OCI-M1 (cell line): ENCODE measurements at regions not wholly inside any gene's neighbourhood (a gene's known extent, or its start where the extent isn't known, plus 50 kb on each side); places are given as distances from the start of the nearest gene placed in this dataset.
"Not testable (repeated sequence)": the region's sequence is repeated elsewhere in the genome, so short reads cannot be mapped to it uniquely, and the experiment has no call there.

Experiments
- DNase-seq: peaks from one replicate; lab custom pipeline; 2025; lab: John Stamatoyannopoulos, UW

DNA sequence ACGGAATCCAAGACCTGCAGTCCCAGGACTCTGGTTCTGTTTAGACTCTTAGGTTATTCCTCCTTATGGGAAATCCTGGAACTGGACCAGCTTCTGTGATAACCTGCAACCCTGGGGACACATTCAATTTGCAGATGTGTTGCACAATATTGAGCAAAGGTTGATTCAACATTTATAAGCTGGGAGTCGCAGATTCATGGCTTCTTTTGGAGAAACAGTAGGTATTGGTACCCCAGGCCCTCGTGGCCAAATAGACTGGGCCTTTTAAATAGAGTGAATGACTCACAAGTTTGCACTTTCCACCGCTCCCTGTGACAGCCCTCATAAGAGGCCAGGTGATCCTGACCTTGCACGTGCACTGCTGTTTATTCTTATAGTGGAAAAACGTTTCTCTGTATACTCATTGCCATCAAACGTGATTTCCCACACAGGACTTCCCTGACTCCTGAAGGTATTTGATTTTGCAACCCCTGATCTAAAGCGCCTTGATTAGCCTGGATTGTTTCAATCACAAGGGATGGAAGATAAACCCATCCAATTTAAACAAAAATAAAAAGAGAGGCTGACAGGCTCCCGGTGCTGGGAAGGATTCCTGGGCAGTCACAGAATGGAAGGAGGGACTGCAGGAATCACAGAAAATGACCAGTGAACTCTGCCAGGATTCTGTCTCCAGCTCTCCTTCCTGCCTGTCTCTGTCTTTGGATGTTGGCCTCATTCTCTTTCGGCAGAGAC lies 98.0 kb downstream of the VCPKMT start:
- no peak for DNase-seq

- DNase-seq: no peak
Observed at GRCh38 chr14:50018933-50019210, 97.5 kb downstream of the VCPKMT start.

DNA sequence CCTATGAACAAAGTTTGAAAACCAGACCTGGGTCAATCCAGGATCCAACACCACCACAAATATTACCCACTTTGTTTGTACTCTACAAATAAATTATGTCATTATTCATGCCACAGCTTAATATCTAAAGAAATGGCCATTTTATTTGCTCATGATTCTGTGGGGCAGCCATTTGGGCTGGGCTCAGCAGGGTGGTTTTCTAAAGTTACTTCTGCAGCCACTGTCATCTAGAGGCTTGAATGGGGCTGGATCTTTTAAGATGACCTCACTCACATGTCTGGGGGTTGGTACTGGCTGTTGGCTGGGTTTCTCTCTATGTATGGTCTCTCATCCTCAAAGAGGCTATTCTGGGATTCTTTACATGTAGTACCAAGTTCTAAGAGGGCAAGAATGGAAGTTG lies 96.2 kb downstream of the VCPKMT start:
- no peak for DNase-seq

GRCh38 chr14:50020799-50021198 lies 95.6 kb downstream of the VCPKMT start:
- DNase-seq: no peak

GRCh38 chr14:50021261-50022031 lies 94.9 kb downstream of the VCPKMT start:
- no peak for DNase-seq

DNA sequence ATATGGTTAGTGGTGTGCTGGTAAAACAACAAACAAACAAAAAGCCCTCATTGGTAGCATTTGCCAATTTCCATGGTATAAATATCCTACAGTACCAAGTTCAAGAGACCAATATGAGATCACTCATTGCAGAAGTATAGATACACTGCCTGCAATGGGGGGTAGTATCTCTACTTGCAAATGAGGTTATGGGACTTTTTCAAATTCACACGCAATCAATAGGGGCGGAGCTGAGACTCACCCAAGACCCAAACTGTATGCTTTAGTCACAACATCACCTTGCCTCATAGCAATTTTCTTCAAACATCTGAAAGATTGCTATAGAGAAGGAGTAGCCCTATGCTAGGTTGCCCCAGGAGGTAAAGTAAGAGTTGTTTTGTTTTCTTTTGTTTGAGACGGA lies 93.7 kb downstream of the VCPKMT start:
- no peak for DNase-seq

- no peak for DNase-seq
Observed at GRCh38 chr14:50023671-50024490, 92.5 kb downstream of the VCPKMT start.

GRCh38 chr14:50025073-50025472 lies 91.3 kb downstream of the VCPKMT start:
- DNase-seq: no peak

- DNase-seq: no peak
Observed at GRCh38 chr14:50025776-50026175, 90.6 kb downstream of the VCPKMT start.

GRCh38 chr14:50026396-50026795 lies 90.0 kb downstream of the VCPKMT start:
- DNase-seq: no peak

GRCh38 chr14:50027816-50028215 lies 88.6 kb downstream of the VCPKMT start:
- DNase-seq: no peak

- no peak for DNase-seq
Observed at GRCh38 chr14:50028458-50028857, 87.9 kb downstream of the VCPKMT start.

DNA sequence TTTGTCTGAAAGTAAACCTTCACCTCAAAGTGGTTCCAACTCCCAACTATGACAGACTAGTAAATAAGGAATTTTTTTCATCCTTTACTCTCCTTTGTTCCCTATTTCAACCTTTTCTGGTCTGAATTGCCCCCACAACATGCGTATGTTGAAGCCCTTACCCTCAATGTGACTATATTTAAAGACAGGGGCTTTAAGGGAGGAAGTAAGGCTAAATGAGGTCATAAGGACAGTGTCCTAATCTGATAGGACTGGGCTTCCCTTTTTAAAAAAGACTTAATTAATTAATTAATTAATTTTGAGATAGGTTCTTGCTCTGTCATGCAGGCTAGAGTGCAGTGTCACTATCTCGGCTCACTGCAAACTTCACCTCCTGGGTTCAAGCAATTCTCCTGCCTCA lies 86.3 kb downstream of the VCPKMT start:
- peak; percentile 4 for DNase-seq

- not testable (repeated sequence) for DNase-seq
Observed at GRCh38 chr14:50030911-50031310, 85.5 kb downstream of the VCPKMT start.

- DNase-seq: no peak
Observed at GRCh38 chr14:50031602-50032313, 84.6 kb downstream of the VCPKMT start.

DNA sequence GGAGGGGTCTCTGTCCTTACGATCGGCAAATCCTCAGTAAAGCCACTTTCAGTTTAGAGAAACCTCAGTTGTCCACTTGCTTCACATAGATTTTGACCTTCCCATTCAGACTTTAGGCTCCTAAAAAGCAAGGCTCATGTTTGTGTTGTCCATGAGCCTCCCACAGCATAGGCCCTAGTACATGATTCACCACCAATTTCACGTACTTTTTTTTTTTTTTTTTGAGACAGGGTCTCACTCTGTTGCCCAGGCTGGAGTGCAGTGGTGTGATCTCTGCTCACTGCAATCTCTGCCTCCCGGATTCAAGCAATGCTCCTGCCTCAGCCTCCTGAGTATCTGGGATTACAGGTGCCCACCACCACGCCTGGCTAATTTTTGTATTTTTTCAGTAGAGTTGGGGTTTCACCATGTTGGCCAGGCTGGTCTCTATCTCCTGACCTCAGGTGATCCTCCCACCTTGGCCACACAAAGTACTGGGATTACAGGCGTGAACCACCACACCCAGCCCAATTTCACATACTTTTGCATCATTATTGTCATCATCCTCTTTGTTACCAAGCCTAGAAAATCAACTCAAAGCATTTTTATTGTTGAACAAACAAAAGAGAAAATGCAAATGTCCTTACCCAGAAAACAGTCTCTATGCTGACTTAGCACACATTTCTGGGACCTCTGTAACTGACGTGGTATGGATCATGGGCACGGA lies 83.8 kb downstream of the VCPKMT start:
- not testable (repeated sequence) for DNase-seq

- no peak for DNase-seq
Observed at GRCh38 chr14:50035214-50035613, 81.2 kb downstream of the VCPKMT start.

GRCh38 chr14:50036211-50036610 lies 80.2 kb downstream of the VCPKMT start:
- no peak for DNase-seq

DNA sequence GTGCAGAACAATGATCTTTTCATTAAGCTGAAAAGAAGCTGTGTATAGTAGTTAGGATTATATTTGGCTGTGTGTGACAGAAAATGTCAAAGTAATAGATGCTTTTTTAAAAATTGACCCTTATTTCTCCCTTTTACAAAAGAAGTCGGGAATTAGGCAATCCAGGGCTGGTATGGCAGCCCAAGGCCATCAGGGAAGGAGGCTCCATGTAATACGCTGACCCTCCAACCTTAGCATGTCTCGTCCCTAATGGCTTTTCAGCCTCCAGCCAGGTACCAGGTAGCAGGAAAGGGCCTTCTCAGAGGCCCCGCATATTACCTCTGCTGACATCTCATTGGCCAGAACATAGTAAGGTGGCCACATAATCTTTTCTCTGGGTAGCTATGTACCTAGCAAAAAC lies 79.7 kb downstream of the VCPKMT start:
- no peak for DNase-seq

DNA sequence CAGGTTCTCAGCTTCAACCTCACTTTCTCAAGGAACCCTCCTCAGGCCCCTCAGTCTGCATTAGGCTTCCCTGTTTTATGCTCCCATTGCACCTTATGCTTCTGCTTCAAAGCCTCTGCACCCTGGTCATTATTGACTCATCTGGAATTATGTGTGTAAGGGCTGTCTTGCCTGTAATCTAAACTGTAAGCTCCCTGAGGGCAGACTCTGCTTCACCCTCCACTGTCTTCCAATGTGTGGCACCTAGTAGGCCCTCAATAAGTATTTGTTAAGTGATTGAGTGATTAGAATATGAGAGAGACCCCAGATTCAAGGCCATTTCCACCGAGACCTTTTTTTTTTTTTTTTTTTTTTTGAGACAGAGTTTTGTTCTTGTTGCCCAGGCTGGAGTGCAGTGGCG lies 79.1 kb downstream of the VCPKMT start:
- DNase-seq: no peak

DNA sequence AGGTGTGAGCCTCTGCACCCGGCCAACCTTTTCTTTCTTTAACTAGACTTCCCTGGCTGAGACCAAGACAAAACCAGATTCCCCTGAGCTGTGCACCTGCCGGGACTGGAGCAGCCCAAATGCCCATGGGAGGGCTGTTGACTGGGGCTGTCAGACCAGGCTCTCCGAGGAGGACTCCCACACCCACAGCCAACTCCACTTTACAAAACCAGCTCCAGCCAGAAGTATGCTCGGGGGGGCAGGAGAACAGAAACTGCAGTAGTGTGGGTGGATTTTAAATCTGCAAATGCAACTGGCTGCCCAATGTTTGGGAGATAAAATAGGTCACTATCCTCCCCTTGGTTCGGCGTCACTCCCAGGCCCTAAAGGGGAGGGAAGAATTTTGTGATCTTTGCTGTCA lies 78.5 kb downstream of the VCPKMT start:
- peak; percentile 57 for DNase-seq
